ENCODE measurements at regions not wholly inside any gene's neighbourhood (a gene's known extent, or its start where the extent isn't known, plus 50 kb on each side); places are given as distances from the start of the nearest gene placed in this dataset.

DNA sequence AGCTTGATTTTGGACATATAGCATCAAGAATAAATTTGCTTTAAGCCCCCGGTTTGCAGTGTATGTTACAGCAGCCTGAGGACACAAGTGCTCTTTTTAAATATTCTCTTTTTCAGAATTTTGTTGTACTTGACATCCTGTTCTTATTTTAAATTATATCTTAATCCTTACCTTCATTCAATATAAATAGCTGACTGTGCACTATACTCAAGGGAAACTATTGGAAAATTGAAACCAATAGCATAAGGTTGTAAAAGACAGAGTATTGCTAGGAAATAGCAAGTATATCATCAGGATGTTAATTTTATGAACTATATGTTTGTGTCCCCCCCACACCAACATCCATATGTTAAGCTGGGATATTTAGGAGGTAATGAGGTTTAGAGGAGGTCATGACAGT lies 120.4 kb upstream of the CDH10 start:
- TF ChIP-seq GABPA (IDR thresholded peaks at IDR 0.05; ENCODE audit: low read depth) (no peak), POLR2AphosphoS5 (IDR thresholded peaks at IDR 0.05; ENCODE audit: low read depth) (no peak), SPI1 (IDR thresholded peaks at IDR 0.05; ENCODE audit: borderline replicate concordance, low read depth) (no peak)
- TF ChIP-seq, protein P1, sequence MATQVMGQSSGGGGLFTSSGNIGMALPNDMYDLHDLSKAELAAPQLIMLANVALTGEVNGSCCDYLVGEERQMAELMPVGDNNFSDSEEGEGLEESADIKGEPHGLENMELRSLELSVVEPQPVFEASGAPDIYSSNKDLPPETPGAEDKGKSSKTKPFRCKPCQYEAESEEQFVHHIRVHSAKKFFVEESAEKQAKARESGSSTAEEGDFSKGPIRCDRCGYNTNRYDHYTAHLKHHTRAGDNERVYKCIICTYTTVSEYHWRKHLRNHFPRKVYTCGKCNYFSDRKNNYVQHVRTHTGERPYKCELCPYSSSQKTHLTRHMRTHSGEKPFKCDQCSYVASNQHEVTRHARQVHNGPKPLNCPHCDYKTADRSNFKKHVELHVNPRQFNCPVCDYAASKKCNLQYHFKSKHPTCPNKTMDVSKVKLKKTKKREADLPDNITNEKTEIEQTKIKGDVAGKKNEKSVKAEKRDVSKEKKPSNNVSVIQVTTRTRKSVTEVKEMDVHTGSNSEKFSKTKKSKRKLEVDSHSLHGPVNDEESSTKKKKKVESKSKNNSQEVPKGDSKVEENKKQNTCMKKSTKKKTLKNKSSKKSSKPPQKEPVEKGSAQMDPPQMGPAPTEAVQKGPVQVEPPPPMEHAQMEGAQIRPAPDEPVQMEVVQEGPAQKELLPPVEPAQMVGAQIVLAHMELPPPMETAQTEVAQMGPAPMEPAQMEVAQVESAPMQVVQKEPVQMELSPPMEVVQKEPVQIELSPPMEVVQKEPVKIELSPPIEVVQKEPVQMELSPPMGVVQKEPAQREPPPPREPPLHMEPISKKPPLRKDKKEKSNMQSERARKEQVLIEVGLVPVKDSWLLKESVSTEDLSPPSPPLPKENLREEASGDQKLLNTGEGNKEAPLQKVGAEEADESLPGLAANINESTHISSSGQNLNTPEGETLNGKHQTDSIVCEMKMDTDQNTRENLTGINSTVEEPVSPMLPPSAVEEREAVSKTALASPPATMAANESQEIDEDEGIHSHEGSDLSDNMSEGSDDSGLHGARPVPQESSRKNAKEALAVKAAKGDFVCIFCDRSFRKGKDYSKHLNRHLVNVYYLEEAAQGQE (IDR thresholded peaks at IDR 0.05; ENCODE audit: insufficient replicate concordance, low read depth), result no peak
- no peak overlapping the region for H3K4me3 ChIP-seq (replicated peaks; ENCODE audit: insufficient read depth, low read length)
- no peaks in the 10 kb centered on the region for H3K27me3 ChIP-seq (ENCODE audit: insufficient read depth, poor library complexity, severe bottlenecking)
- no peak for DNase-seq (ENCODE audit: low read depth in 1 of 2, low spot score in 1 of 2)
- H3K27ac ChIP-seq (replicated peaks), result no peak overlapping the region

DNA sequence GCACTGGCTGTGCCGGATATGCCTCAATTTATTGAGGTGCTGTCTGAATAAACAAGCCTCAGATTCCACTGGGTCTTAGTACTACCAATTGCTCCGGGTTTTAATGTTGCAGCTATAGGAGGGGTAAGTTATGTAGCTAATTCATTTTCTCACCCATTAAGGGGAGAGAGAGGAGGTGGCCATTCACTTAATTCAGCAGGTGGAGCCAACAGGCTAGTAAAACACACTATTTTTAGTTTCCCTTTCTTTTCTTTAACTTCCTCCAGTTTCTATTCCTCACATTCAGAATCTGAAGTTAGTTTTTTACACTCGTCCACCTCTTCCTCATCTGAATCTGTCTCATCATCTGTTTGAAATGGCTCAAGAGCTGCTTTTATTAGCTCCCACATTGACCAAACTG lies 105.6 kb upstream of the CDH10 start:
- TF ChIP-seq POLR2AphosphoS5 (IDR thresholded peaks at IDR 0.05; ENCODE audit: low read depth), result no peak
- no peak for TF ChIP-seq GABPA (IDR thresholded peaks at IDR 0.05; ENCODE audit: low read depth)
- TF ChIP-seq, protein P2, sequence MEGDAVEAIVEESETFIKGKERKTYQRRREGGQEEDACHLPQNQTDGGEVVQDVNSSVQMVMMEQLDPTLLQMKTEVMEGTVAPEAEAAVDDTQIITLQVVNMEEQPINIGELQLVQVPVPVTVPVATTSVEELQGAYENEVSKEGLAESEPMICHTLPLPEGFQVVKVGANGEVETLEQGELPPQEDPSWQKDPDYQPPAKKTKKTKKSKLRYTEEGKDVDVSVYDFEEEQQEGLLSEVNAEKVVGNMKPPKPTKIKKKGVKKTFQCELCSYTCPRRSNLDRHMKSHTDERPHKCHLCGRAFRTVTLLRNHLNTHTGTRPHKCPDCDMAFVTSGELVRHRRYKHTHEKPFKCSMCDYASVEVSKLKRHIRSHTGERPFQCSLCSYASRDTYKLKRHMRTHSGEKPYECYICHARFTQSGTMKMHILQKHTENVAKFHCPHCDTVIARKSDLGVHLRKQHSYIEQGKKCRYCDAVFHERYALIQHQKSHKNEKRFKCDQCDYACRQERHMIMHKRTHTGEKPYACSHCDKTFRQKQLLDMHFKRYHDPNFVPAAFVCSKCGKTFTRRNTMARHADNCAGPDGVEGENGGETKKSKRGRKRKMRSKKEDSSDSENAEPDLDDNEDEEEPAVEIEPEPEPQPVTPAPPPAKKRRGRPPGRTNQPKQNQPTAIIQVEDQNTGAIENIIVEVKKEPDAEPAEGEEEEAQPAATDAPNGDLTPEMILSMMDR (IDR thresholded peaks at IDR 0.05; ENCODE audit: insufficient read depth, low read length), result no peak
- TF ChIP-seq, protein P1 (IDR thresholded peaks at IDR 0.05; ENCODE audit: insufficient replicate concordance, low read depth), result no peak
- no peak for TF ChIP-seq SPI1 (IDR thresholded peaks at IDR 0.05; ENCODE audit: borderline replicate concordance, low read depth)

DNA sequence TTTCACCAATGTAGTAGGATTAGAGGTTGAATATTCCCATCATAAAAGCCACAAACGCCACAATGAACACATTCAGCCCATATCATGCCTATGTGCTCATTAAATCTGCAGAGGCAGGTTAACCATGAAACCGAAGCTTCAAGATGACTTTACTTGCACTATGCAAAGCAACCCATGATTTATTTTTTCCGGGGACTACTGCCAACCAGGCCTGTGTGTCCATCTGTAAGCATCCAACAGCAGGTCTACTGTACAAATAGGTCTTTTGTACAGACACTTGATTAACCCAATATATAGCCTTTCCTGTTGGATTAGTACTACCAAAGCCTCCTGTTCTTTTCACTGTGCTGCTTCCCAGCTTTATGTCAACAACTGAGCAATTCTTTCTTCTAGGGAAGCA lies 104.9 kb upstream of the CDH10 start:
- no peak for DNase-seq (ENCODE audit: low read depth in 1 of 2, low spot score in 1 of 2)
- no peak overlapping the region for H3K27ac ChIP-seq (replicated peaks)
- no peak for TF ChIP-seq GABPA (IDR thresholded peaks at IDR 0.05; ENCODE audit: low read depth)
- H3K27me3 ChIP-seq (ENCODE audit: insufficient read depth, poor library complexity, severe bottlenecking), result no peaks in the 10 kb centered on the region
- H3K4me3 ChIP-seq (replicated peaks; ENCODE audit: insufficient read depth, low read length), result no peak overlapping the region

More for the DNA sequence above, 105.6 kb upstream of the CDH10 start:
- Histone ChIP-seq H3K27me3 (ENCODE audit: insufficient read depth, poor library complexity, severe bottlenecking) (no peaks in the 10 kb centered on the region), H3K27ac (replicated peaks) (no peak overlapping the region), H3K4me3 (replicated peaks; ENCODE audit: insufficient read depth, low read length) (no peak overlapping the region)
- DNase-seq (ENCODE audit: low read depth in 1 of 2, low spot score in 1 of 2), result no peak

DNA sequence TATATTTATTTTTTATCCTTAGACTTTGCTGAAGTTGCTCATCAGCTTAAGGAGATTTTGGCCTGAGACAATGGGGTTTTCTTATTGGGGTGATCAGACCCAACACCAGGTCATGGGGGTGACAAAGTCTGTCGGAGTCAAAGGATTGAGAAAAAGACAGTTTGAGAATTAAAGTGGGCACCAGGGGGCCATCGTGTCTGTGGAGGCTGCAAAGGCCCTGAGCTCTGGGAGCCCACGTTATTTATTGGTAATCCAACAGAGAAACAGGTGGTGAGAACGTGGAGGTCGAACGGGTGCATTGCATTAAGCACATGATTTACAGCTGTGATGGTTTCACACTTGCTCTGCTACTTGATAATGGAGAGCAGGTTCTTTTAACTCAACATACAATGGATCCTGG lies 102.5 kb upstream of the CDH10 start:
- TF ChIP-seq, protein P1 (IDR thresholded peaks at IDR 0.05; ENCODE audit: insufficient replicate concordance, low read depth), result no peak
- TF ChIP-seq SPI1 (IDR thresholded peaks at IDR 0.05; ENCODE audit: borderline replicate concordance, low read depth), result no peak
- TF ChIP-seq POLR2AphosphoS5 (IDR thresholded peaks at IDR 0.05; ENCODE audit: low read depth), result no peak
- no peak for TF ChIP-seq GABPA (IDR thresholded peaks at IDR 0.05; ENCODE audit: low read depth)
- TF ChIP-seq, protein P2 (IDR thresholded peaks at IDR 0.05; ENCODE audit: insufficient read depth, low read length), result no peak
- DNase-seq (ENCODE audit: low read depth in 1 of 2, low spot score in 1 of 2), result no peak
- Histone ChIP-seq H3K4me3 (replicated peaks; ENCODE audit: insufficient read depth, low read length) (no peak overlapping the region), H3K27me3 (ENCODE audit: insufficient read depth, poor library complexity, severe bottlenecking) (no peaks in the 10 kb centered on the region), H3K27ac (replicated peaks) (no peak overlapping the region)

Data from HL-60 (cell line).